GM18511 (cell line): ENCODE measurements at regions not wholly inside any gene's neighbourhood (a gene's known extent, or its start where the extent isn't known, plus 50 kb on each side); places are given as distances from the start of the nearest gene placed in this dataset.
"Not testable (repeated sequence)": the region's sequence is repeated elsewhere in the genome, so short reads cannot be mapped to it uniquely, and the experiment has no call there.

Experiments
- ATAC-seq: cut with Tn5 transposase; IDR thresholded peaks from one replicate; pipeline ENCODE4 v1.9.1; 2021; ENCODE audit warnings: mild to moderate bottlenecking, moderate library complexity; ENCODE audit not compliant: unreplicated experiment

- no peak for ATAC-seq
Measured at GRCh38 chr5:135102716-135103574, 68.9 kb upstream of the PITX1 start.

DNA sequence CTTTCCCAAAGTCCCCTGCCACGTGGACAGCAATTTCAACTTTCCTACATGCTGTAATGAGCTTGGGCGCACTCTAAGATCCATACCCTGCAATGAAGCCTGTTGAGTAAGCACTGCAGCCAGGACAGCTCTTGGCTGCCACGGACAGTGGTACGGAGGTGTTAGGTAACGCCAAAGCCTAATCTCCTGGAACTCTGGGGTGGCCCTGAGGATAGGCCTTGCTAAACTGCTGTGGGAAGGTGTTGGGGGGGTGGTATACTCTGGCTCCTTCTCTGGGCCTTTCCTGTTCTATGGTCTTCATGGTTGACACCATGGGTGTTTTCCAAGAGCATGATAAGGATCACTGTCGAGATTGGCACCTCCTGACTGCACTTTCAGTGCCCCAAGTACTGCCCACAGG lies 66.4 kb upstream of the PITX1 start:
- no peak for ATAC-seq

DNA sequence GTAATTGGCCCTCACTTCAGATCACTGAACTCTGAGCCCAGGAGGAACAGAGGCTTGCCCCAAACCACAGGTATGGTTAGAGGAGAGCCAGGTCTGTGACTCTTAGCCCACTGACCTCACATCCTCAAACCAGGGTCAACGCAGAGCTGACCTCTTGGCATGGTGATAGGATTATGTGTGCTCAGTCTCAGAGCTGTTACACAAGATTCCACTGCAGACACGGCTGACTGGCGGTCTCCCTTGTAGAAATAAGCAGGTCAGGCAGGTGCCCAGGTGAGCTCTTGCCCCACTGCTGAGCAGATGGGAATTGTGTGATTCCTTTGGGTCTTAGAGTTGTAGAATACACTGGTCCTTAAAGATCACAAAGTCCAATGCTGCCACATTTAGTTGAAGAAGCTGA lies 66.0 kb upstream of the PITX1 start:
- no peak for ATAC-seq

DNA sequence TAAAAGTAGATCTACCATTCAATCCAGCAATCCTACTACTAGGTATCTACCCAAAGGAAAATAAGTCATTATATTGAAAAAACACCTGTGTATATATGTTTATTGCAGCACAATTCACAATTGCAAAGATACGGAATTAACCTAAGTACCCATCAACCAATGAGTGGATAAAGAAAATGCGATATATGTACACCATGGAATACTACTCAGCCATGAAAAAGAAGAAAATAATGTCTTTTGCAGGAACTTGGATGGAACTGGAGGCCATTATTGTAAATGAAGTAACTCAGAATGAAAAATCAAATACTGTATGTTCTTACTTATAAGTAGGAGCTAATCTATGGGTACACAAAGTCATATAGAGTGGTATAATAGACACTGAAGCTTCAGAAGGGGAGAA lies 63.4 kb upstream of the PITX1 start:
- no peak for ATAC-seq

- no peak for ATAC-seq
Measured at GRCh38 chr5:135095871-135096270, 61.8 kb upstream of the PITX1 start.

GRCh38 chr5:135095052-135095715 lies 61.2 kb upstream of the PITX1 start:
- no peak for ATAC-seq

- ATAC-seq, result no peak
Measured at GRCh38 chr5:135094339-135095051, 60.5 kb upstream of the PITX1 start.

- ATAC-seq, result not testable (repeated sequence)
Measured at GRCh38 chr5:135093483-135093882, 59.5 kb upstream of the PITX1 start.

- ATAC-seq, result no peak
Measured at GRCh38 chr5:135092476-135092875, 58.4 kb upstream of the PITX1 start.

DNA sequence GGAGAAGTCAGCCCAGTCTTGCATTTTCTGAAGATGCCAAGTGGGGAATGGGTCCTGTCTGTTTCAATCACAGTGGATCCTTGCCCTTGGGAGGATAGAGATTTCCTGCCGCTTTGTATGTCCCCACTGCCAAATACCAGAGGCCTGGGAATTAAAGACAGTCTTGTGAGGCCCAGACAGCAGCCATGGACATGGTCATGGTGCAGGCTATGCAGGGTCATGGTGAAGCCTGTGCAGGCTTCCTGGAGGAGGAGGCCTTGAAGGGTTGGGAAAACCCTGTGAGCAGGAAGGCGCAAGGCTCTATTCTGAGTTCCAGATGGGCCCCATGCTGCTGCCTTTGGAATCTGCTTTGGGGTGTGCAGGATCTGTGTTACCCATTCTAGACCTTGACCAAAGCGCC lies 57.3 kb upstream of the PITX1 start:
- ATAC-seq, result no peak

GRCh38 chr5:135089912-135090311 lies 55.9 kb upstream of the PITX1 start:
- ATAC-seq, result no peak

DNA sequence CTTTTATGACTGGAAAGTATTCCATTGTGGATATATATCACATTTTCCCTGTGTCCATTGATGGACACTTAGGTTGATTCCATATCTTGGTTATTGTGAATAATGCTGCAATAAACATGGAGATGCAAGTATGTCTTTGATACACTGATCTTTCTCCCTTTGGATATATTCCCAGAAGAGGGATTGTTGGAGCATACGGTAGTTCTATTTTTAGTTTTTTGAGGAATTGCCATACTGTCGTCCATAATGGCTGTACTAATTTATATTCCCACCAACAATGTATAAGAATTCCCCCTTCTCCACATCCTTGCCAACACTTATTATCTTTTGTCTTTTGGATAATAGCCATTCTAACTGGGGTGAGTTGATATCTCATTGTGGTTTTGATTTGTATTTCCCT lies 54.9 kb upstream of the PITX1 start:
- no peak for ATAC-seq

DNA sequence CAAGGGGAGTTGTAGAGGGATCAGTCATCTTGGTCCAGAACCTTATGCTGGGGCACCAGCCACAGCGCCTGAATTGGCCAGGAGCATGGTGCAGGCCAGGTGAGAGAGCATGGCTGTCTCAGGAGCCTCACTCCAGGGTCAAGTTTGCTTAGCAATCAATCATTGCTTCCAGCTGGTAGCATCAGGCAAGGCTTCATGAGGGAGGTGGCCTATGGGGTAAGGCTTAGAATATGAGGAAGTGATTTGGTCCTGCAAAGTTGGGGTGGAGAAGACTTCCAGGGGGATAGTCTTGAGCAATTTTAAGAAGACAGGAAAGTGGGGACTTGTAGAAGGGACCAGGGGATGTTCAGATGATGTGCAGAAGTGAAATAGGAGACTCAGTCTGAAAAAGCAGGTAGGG lies 53.9 kb upstream of the PITX1 start:
- no peak for ATAC-seq

DNA sequence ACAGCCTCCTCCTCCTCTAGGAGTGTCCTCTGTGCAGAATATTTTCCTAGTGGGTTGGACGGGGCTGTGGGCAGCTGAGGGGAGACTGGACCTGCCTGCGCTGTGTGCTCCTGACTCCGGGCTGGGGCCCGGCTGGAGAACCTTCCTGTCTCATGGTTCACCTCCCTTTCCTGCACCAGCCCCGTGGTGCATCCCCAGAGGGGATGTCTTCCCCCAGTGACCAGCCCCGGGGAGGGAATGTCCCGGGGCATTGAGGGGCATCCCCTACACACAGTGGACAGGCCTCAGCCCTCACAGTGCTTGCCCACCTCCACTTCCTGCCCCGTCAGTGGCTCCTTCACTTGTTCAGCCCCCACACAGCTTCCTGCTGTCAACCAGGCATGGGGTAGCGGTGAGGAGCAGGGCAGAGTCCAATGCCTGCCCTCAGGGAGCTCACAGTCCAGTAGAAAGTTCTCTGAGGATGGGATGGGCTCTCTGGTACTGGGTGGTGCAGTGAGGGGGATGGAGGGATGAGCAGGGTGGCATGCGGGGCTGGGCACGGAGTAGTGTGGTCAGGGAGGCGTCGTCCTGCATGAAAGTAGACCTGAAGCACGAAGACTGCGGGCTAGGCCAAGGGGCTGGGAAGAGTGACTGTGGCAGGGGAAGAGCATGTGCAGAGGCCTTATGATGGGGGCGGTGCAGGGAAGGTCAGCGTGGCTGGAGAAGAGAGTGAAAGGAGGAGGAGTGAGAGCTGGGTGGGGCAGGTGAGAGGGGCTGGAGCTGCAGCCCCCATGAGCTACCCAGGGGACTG lies 52.1 kb upstream of the PITX1 start:
- no peak for ATAC-seq

DNA sequence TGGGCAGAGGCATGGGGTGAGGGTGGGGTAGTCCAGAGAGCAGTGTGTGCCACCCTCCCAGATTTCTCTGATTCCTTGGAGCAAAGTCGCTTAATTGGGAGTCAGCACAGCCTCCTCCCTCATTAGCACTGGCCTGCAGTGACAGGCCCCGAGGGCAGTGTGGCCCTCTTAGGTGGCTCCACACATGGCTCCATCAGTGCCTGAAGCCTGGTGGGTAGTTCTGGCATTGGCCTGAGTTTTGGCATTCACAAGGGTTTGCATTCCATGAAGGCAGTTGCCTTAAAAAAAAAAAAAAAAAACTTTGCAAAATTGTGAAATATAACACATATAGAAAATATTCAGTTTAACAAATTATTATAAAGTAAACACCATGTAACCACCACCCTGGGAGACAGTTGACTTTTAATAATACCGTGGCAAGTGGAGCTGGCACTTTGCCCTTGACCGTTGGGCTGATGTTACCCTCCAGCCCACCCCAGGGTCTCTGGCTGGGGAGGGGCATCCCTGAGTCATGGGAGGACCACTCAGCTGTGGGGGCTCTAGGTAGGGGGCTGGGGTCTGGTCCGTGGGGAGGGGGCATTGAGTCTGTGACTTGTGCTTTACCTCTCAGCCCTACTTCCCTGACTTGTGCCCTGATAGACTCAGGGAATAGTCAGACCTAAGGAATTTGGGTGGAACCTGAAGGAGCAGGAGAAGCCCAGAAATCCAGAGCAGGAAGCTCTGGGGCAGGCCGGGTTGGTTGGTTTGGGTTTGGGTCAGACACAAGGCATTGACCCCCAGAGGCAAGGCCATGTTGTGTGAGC lies 51.3 kb upstream of the PITX1 start:
- no peak for ATAC-seq
